D721Med (cell line): ENCODE measurements at regions not wholly inside any gene's neighbourhood (a gene's known extent, or its start where the extent isn't known, plus 50 kb on each side); places are given as distances from the start of the nearest gene placed in this dataset.

ENCODE experiments used
- DNase-seq: peaks from one replicate; pipeline ENCODE4 v3.0.0; 2011; ENCODE audit warnings: low spot score; ENCODE audit not compliant: insufficient read length
- FAIRE-seq: peaks from 2 replicates; lab custom pipeline; 2011; peaks lifted over from hg19 to GRCh38; lab: Jason Lieb, UNC
- TF ChIP-seq, protein P1 (sequence below): IDR thresholded peaks from 2 replicates; pipeline ENCODE4 v1.5.1; 2012; ENCODE audit warnings: mild to moderate bottlenecking, control low read depth; ENCODE audit not compliant: insufficient read depth; ENCODE audit errors: missing control alignments

DNA sequence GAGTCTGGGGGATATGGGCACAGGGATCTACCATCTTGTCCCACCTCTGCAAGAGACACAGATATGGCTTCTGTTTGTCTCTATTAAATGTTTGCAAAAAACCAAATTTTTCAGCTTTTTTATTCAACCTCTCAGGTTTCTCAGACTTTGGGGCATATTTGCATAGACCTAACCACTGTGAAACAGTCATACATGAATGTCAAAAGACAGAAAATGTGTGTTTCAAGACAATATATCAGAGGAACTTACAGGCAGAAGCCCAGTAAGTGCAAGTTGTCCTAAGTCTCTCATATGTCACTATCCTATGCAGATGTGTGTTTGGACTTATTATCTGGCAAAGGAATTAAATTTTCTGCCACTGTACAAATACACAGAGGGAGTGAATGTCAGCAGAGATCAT lies 951.2 kb downstream of the PCDH18 start:
- TF ChIP-seq, protein P1, sequence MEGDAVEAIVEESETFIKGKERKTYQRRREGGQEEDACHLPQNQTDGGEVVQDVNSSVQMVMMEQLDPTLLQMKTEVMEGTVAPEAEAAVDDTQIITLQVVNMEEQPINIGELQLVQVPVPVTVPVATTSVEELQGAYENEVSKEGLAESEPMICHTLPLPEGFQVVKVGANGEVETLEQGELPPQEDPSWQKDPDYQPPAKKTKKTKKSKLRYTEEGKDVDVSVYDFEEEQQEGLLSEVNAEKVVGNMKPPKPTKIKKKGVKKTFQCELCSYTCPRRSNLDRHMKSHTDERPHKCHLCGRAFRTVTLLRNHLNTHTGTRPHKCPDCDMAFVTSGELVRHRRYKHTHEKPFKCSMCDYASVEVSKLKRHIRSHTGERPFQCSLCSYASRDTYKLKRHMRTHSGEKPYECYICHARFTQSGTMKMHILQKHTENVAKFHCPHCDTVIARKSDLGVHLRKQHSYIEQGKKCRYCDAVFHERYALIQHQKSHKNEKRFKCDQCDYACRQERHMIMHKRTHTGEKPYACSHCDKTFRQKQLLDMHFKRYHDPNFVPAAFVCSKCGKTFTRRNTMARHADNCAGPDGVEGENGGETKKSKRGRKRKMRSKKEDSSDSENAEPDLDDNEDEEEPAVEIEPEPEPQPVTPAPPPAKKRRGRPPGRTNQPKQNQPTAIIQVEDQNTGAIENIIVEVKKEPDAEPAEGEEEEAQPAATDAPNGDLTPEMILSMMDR, result no peak
- FAIRE-seq (no peak), DNase-seq (no peak)

DNA sequence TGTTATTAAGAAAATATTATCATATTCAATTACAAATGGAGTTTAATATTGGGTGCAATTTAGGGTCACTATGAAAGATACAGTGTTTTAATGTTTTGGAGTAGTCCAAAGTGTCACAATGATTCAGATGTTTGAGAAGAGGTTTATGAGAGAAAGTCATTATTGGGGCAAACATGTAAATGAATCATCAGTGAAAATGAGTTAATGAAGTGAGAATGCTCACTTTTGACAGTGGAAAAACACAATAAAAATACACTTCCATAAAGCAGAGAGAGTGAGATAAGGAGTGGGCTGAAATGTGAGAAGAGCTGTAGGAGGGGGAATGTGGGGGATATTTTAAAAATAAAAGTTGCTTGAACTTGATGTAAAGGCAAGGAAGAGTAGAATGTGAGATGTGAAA lies 957.1 kb downstream of the PCDH18 start:
- no peak for DNase-seq
- FAIRE-seq, result no peak
- TF ChIP-seq, protein P1, result no peak

DNA sequence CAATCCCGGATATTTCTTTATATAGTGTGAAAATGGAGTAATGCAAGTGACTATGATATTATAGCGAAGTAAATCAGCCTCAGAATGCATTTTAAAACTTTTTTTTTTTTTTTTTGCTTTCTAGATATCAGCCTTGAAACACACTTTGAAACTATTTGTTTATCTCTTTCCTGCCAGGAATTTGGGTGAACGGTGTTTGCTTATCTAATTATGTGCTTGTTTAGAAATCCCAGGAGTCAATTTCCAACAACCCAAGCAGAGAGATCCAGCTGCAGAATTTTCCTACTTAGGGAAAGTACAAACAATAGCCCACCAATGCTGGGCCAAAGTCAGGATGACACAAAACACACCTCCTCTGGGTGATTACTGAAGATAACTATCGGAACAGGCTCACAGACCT lies 958.8 kb downstream of the PCDH18 start:
- FAIRE-seq (no peak), DNase-seq (no peak)
- TF ChIP-seq, protein P1, result no peak

DNA sequence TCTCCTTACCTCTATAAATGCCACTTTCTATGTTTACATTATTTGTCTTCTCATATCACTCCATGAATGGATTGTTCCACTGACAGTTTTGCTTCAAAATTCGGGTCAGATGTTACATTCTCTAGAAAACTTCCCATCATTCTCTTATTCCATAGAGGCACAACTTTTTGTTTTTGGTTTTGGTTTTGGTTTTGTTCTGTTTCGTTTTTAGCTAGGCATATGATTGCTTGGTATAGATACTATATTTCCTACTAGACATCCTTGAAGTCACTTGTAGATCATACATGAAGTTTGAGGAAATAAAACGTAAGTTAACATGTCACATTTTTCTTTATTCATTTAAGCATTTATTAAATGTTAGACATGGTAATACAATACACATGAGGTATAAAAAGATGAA lies 961.0 kb downstream of the PCDH18 start:
- FAIRE-seq, result peak; percentile 29
- no peak for DNase-seq
- TF ChIP-seq, protein P1, result no peak

DNA sequence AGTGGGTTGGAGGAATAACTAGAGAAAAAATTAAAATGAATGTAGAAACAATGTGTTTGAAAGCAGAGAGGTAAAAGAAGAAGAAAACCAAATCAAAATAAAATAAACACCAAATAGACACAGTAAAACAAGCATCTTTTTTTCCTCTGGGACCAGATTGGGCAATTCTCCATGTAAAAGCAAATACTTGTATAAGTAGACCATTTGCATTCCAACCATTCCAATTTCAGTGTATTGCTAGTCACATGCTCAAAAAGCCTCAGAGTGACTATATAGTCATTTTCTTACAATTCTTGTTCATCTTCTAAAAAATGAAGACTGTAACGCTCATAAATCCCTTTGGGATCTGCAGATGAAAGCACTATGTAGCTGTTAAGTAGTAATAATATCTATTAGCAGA lies 969.5 kb downstream of the PCDH18 start:
- FAIRE-seq (no peak), DNase-seq (no peak)
- TF ChIP-seq, protein P1, result no peak

DNA sequence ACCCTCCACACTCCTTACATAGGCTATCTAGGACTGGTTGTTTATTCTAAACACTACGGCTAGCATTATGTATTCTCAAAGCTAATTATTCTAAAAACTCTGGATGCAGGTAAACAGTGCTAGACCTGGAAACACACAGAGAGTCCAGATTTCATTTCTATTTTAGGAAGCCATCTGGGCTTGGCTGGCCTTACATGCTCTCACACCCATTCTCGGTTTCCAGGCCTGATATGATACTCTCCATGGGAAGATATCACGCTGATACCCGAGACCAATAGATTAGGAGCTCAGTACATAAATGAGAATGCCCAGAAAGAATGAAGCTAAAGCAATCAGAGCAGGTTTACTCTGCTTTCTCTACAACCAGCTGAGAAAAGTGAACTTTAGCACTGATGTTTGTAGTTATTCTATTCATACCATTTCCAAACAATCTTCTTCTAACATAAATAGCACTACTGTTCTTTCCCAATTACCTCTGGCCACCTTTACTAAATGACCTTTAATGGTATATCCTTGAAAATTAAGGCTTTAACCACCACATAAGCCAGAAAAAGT lies 973.3 kb downstream of the PCDH18 start:
- DNase-seq, result no peak
- TF ChIP-seq, protein P1, result no peak
- peak; percentile 41 for FAIRE-seq

DNA sequence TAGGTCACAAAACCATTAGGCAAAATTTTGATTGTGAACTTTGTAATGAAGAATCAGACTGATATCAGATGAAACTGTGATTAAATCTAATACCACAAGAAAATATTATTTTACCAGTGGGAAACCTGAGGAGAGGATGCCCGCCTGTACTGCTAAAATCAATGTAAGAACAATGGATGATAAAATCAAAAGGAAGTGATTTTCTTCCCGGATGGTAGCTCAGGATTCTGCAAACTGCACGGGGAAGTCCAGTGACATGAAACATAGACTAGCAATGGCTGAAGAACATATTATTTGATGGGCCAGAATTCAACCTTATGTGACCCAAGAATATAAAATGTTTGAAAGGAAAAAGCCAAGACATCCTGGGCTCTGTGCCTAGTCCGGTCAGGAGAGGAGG lies 974.9 kb downstream of the PCDH18 start:
- TF ChIP-seq, protein P1, result no peak
- FAIRE-seq, result no peak

More for the DNA sequence above, 974.9 kb downstream of the PCDH18 start:
- no peak for DNase-seq
